ENCODE measurements at regions not wholly inside any gene's neighbourhood (a gene's known extent, or its start where the extent isn't known, plus 50 kb on each side); places are given as distances from the start of the nearest gene placed in this dataset.

- Mint-ChIP-seq H3K4me3 (no peak overlapping the region), H3K4me1 (no peaks in the 10 kb centered on the region), H3K36me3 (no peaks in the 10 kb centered on the region), H3K27me3 (peaks cover 80% of the 10 kb centered on the region), H3K27ac (no peak overlapping the region), H3K9me3 (no peaks in the 10 kb centered on the region)
- CTCF ChIA-PET: no interaction called here
- DNase-seq: no peak
Measured at GRCh38 chr5:176711883-176712282, 64.6 kb downstream of the TSPAN17 start.

GRCh38 chr5:176712546-176713304 lies 65.4 kb downstream of the TSPAN17 start:
- H3K9me3 Mint-ChIP-seq: no peaks in the 10 kb centered on the region
- no peak overlapping the region for H3K4me3 Mint-ChIP-seq
- H3K27me3 Mint-ChIP-seq: peaks cover 87% of the 10 kb centered on the region
- no peak for DNase-seq
- no peaks in the 10 kb centered on the region for H3K4me1 Mint-ChIP-seq
- CTCF ChIA-PET: no interaction called here
- no peaks in the 10 kb centered on the region for H3K36me3 Mint-ChIP-seq
- no peak overlapping the region for H3K27ac Mint-ChIP-seq

DNA sequence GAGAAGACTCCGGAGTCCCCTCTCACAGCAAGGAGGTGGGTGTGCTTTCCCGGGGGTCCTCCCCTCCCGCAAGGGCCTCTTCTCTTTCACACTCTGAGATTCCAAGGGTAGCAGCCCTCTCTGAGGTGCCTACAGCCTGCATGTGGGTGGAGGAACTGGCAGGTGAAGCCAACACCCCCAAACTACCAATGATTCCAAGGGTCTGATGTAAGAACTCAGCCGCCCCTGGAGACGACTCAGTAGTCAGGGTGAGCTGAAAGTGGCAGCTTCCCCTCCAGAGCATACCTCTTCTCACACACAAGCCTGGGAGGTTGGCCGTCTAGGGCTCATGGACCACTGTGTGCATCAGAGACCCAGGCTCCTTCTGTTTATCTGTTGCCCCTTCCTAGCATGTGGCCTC lies 66.1 kb downstream of the TSPAN17 start:
- DNase-seq: no peak
- Mint-ChIP-seq H3K9me3 (no peaks in the 10 kb centered on the region), H3K27me3 (peaks cover 94% of the 10 kb centered on the region), H3K36me3 (no peaks in the 10 kb centered on the region), H3K27ac (no peak overlapping the region), H3K4me3 (no peak overlapping the region), H3K4me1 (no peaks in the 10 kb centered on the region)
- CTCF ChIA-PET: no interaction called here

DNA sequence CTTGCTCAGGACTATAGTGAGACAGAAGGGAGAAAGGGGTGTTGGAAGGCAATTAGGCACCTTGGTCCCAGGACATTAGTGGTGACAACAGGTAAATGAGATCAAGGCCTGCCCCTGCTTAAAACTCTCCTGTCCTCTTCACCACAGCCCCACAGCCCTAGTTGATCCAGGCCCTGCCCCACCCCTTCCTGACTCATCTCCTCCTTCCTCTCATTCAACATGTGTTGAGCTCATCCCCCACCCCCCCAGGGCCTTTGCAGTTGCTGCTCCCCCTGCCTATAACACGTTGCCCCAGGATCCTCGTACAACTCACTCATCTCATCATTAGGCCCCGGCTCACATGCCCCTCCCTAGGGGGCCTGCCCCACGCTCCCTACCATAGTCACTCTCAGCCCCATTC lies 66.8 kb downstream of the TSPAN17 start:
- CTCF ChIA-PET: no interaction called here
- peaks cover 96% of the 10 kb centered on the region for H3K27me3 Mint-ChIP-seq
- DNase-seq: no peak
- no peak overlapping the region for H3K4me3 Mint-ChIP-seq
- H3K9me3 Mint-ChIP-seq: no peaks in the 10 kb centered on the region
- H3K4me1 Mint-ChIP-seq: no peaks in the 10 kb centered on the region
- no peaks in the 10 kb centered on the region for H3K36me3 Mint-ChIP-seq
- H3K27ac Mint-ChIP-seq: no peak overlapping the region

GRCh38 chr5:176716320-176716719 lies 69.0 kb downstream of the TSPAN17 start:
- H3K4me3 Mint-ChIP-seq: no peak overlapping the region
- peaks cover 96% of the 10 kb centered on the region for H3K27me3 Mint-ChIP-seq
- DNase-seq: no peak
- no peaks in the 10 kb centered on the region for H3K9me3 Mint-ChIP-seq
- CTCF ChIA-PET: no interaction called here
- H3K27ac Mint-ChIP-seq: no peak overlapping the region
- H3K36me3 Mint-ChIP-seq: no peaks in the 10 kb centered on the region
- no peaks in the 10 kb centered on the region for H3K4me1 Mint-ChIP-seq

DNA sequence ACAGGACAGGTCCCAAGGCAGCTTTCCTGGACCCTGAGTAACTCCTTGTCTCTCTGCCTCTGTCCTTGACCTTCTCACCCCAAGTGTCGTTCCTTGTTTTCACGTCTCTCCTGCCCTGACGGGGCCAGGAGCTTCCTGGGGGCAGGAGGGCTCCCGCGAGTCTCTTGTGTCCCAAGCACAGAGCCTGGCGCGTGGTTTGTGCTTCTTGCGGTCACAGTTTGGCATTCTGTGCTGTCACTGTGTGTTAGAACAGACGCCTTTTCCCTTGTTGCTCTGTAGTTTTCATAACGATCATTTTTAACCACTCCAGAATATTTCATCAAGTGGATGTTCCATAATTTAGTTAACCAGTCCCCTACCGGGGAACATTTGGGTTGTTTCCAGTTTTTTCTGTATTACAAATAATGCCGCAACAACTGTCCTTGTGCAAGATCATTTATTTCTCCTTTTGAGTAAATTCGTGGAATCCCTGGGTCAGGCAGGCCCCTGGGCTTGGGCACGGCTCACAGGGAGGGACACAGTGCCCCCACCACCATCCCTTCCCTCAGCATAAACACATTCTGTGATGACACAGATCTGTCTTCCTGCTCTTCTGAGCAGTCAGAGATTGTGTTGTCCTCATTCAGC lies 71.9 kb downstream of the TSPAN17 start:
- no peaks in the 10 kb centered on the region for H3K9me3 Mint-ChIP-seq
- H3K4me3 Mint-ChIP-seq: no peak overlapping the region
- H3K27ac Mint-ChIP-seq: no peak overlapping the region
- peaks cover 92% of the 10 kb centered on the region for H3K27me3 Mint-ChIP-seq
- no peaks in the 10 kb centered on the region for H3K36me3 Mint-ChIP-seq
- peaks cover 6% of the 10 kb centered on the region for H3K4me1 Mint-ChIP-seq
- CTCF ChIA-PET: interaction anchor here (0.7 kb wide), 1 partner anchor 17 kb away, joined by 3 read pairs; no protein-coding TSS in a partner anchor
- DNase-seq: no peak

- Mint-ChIP-seq H3K9me3 (no peaks in the 10 kb centered on the region), H3K36me3 (no peaks in the 10 kb centered on the region), H3K4me3 (no peak overlapping the region), H3K27me3 (peaks cover 94% of the 10 kb centered on the region), H3K4me1 (peaks cover 6% of the 10 kb centered on the region), H3K27ac (no peak overlapping the region)
- CTCF ChIA-PET: no interaction called here
- no peak for DNase-seq
Measured at GRCh38 chr5:176721509-176721908, 74.2 kb downstream of the TSPAN17 start.

DNA sequence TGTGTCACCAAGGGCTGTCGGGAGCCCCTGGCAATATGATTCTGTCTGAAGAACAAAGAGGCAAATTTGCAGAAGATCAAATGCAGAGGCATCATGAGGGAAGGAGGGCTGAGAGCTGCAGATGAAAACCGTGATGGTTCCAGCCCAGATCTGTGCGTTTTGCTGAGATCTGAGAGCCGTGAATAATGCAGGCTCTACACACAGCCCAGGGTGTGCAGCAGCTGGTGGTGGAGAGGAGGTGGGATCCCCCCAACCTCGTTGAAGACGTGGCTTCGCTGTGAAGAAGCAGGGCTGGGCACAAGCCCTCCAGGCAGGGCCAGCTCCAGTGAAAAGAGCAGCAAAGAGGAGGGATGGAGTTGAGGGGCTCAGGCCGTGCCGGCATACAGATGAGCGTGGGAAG lies 75.5 kb downstream of the TSPAN17 start:
- CTCF ChIA-PET: interaction anchor here (0.6 kb wide), 1 partner anchor 263 kb away, joined by 3 read pairs; no protein-coding TSS in a partner anchor
- peaks cover 6% of the 10 kb centered on the region for H3K4me1 Mint-ChIP-seq

GRCh38 chr5:176723440-176723839 lies 76.2 kb downstream of the TSPAN17 start:
- Mint-ChIP-seq H3K27ac (no peak overlapping the region), H3K4me1 (peaks cover 6% of the 10 kb centered on the region), H3K4me3 (no peak overlapping the region), H3K9me3 (no peaks in the 10 kb centered on the region), H3K36me3 (no peaks in the 10 kb centered on the region), H3K27me3 (peaks cover 96% of the 10 kb centered on the region)
- CTCF ChIA-PET: interaction anchor here (0.6 kb wide), 1 partner anchor 263 kb away, joined by 3 read pairs; no protein-coding TSS in a partner anchor
- no peak for DNase-seq

More for the DNA sequence above, 75.5 kb downstream of the TSPAN17 start:
- Mint-ChIP-seq H3K36me3 (no peaks in the 10 kb centered on the region), H3K27ac (no peak overlapping the region), H3K27me3 (peaks cover 96% of the 10 kb centered on the region), H3K4me3 (no peak overlapping the region), H3K9me3 (no peaks in the 10 kb centered on the region)
- no peak for DNase-seq

GRCh38 chr5:176724472-176724871 lies 77.2 kb downstream of the TSPAN17 start:
- CTCF ChIA-PET: no interaction called here
- Mint-ChIP-seq H3K4me1 (peaks cover 6% of the 10 kb centered on the region), H3K4me3 (no peak overlapping the region), H3K27ac (no peak overlapping the region), H3K9me3 (no peaks in the 10 kb centered on the region), H3K27me3 (peaks cover 96% of the 10 kb centered on the region), H3K36me3 (no peaks in the 10 kb centered on the region)
- no peak for DNase-seq

DNA sequence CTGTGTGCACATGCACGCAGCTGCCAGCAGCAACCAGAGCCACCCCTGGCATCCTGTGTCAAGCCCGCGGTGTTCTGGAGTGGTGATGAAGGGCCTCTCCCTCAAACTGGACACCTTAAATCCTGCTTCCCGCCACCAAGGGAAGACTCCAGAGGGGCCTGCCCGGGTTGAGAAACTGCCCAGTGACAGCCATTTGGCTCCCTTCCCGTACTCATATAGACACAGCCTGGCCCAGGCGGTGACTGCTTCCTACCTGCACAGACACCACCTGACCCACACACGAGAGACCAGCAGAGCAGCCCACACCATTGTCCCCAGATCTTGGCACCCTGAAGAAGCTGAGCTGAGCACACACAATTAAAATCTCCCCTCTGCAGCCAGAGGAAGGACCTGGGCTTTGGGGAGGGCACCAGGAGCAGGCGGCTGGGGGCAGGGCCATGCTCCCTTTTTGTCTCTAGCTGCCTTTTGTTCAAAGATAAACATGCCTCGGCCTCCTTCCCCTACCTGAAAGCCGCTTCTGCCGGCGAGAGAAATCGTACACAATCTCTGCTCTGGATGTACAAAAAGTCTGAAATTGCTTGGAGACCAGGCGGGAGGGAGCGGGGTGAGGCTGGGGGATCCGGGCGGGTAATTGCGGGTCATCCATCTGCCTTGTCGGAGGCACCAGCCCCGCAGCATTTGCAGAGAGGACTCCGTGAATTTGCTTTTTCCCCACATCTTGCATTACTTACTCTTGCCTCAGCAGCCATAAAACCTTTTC lies 78.4 kb downstream of the TSPAN17 start:
- peaks cover 90% of the 10 kb centered on the region for H3K27me3 Mint-ChIP-seq
- CTCF ChIA-PET: no interaction called here
- no peak overlapping the region for H3K27ac Mint-ChIP-seq
- H3K9me3 Mint-ChIP-seq: no peaks in the 10 kb centered on the region
- no peaks in the 10 kb centered on the region for H3K36me3 Mint-ChIP-seq
- no peak for DNase-seq
- peaks cover 6% of the 10 kb centered on the region for H3K4me1 Mint-ChIP-seq
- H3K4me3 Mint-ChIP-seq: no peak overlapping the region

GRCh38 chr5:176726746-176727527 lies 79.7 kb downstream of the TSPAN17 start:
- Mint-ChIP-seq H3K4me1 (peaks cover 6% of the 10 kb centered on the region), H3K27me3 (peaks cover 87% of the 10 kb centered on the region), H3K9me3 (no peaks in the 10 kb centered on the region), H3K36me3 (no peaks in the 10 kb centered on the region), H3K27ac (no peak overlapping the region), H3K4me3 (no peak overlapping the region)
- CTCF ChIA-PET: no interaction called here
- no peak for DNase-seq

DNA sequence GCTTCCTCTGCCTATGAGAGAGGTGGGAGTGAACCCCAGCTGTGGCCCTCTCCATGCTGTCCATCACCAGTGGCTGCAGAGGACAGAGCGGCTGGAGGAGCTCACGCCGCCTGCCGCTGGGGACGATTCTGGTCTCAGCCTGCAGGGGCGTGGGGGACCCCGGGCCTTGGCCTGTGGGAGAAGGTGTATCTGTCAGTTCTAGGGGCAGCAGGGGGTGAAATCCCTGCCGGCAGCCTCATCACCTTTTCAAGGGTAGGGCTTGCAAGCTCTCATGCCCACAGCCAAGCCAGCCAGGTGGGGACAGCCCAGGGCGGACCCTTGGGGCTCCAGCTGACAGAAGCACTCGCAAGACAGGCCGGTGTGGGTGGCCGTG lies 80.2 kb downstream of the TSPAN17 start:
- H3K4me1 Mint-ChIP-seq: peaks cover 6% of the 10 kb centered on the region
- H3K27ac Mint-ChIP-seq: no peak overlapping the region
- peaks cover 88% of the 10 kb centered on the region for H3K27me3 Mint-ChIP-seq
- H3K36me3 Mint-ChIP-seq: no peaks in the 10 kb centered on the region
- CTCF ChIA-PET: no interaction called here
- no peaks in the 10 kb centered on the region for H3K9me3 Mint-ChIP-seq
- no peak for DNase-seq
- no peak overlapping the region for H3K4me3 Mint-ChIP-seq

- CTCF ChIA-PET: no interaction called here
- DNase-seq: no peak
- no peaks in the 10 kb centered on the region for H3K9me3 Mint-ChIP-seq
- H3K27ac Mint-ChIP-seq: no peak overlapping the region
- no peak overlapping the region for H3K4me3 Mint-ChIP-seq
- H3K4me1 Mint-ChIP-seq: peaks cover 4% of the 10 kb centered on the region
- no peaks in the 10 kb centered on the region for H3K36me3 Mint-ChIP-seq
- H3K27me3 Mint-ChIP-seq: peaks cover 85% of the 10 kb centered on the region
Measured at GRCh38 chr5:176727983-176728675, 80.8 kb downstream of the TSPAN17 start.

Data from activated naive CD4-positive, alpha-beta T cell treated with anti-CD3 and anti-CD28 coated beads, Interleukin-2, amount 10 ng/mL, durations not matched to agents 7 days and 5 days (primary cell).